ENCODE measurements at regions not wholly inside any gene's neighbourhood (a gene's known extent, or its start where the extent isn't known, plus 50 kb on each side); places are given as distances from the start of the nearest gene placed in this dataset.
A peak's percentile ranks its signal among the peaks of the same experiment; 100 is the strongest.

GRCh38 chr7:69199661-69200060, 398.6 kb upstream of the AUTS2 start:
- Histone ChIP-seq H3K79me2 (ENCODE audit: insufficient read depth) (no peaks in the 10 kb centered on the region), H3K9ac (no peak overlapping the region), H2AFZ (no peak overlapping the region), H3K9me3 (ENCODE audit: low read depth) (no peaks in the 10 kb centered on the region), H3K36me3 (ENCODE audit: low read depth) (no peaks in the 10 kb centered on the region), H3K9me2 (ENCODE audit: insufficient read depth) (no peaks in the 10 kb centered on the region), H3K27ac (no peak overlapping the region), H4K20me1 (ENCODE audit: insufficient read depth) (no peaks in the 10 kb centered on the region), H3K27me3 (replicated peaks; ENCODE audit: insufficient read depth) (no peaks in the 10 kb centered on the region), H3K4me1 (ENCODE audit: insufficient read depth) (no peaks in the 10 kb centered on the region), H3F3A (ENCODE audit: insufficient read depth) (no peaks in the 10 kb centered on the region), H3K4me2 (ENCODE audit: unreplicated experiment) (no peak overlapping the region), H3K4me3 (no peak overlapping the region)
- in situ Hi-C loops (cut with MboI) = no loop called here
- no peak for TF ChIP-seq EZH2 (IDR thresholded peaks at IDR 0.05; ENCODE audit: insufficient read depth, poor library complexity, severe bottlenecking)
- TF ChIP-seq EZH2phosphoT487 (IDR thresholded peaks at IDR 0.05; ENCODE audit: insufficient read depth, low read depth) = no peak
- no peak for DNase-seq
- WGBS, 2 experiments (ENCODE audit: low coverage in 1 of 2, low lambda C conversion rate in 2 of 2, missing lambda C conversion rate in 2 of 2) = 25 to 35% methylated on average over 1 of the region's 1 CpG

- WGBS, 2 experiments (ENCODE audit: low coverage in 1 of 2, low lambda C conversion rate in 2 of 2, missing lambda C conversion rate in 2 of 2) = 3% methylated on average over 2 of the region's 2 CpGs
- in situ Hi-C loops (cut with MboI) = no loop called here
- Histone ChIP-seq H3K9ac (no peak overlapping the region), H3K4me1 (ENCODE audit: insufficient read depth) (no peaks in the 10 kb centered on the region), H3K79me2 (ENCODE audit: insufficient read depth) (no peaks in the 10 kb centered on the region), H3K36me3 (ENCODE audit: low read depth) (no peaks in the 10 kb centered on the region), H3K27ac (no peak overlapping the region), H3K9me2 (ENCODE audit: insufficient read depth) (no peaks in the 10 kb centered on the region), H4K20me1 (ENCODE audit: insufficient read depth) (no peaks in the 10 kb centered on the region), H3F3A (ENCODE audit: insufficient read depth) (no peaks in the 10 kb centered on the region), H2AFZ (no peak overlapping the region), H3K4me3 (no peak overlapping the region), H3K9me3 (ENCODE audit: low read depth) (no peaks in the 10 kb centered on the region), H3K4me2 (ENCODE audit: unreplicated experiment) (no peak overlapping the region), H3K27me3 (replicated peaks; ENCODE audit: insufficient read depth) (no peaks in the 10 kb centered on the region)
- DNase-seq = no peak
- TF ChIP-seq EZH2phosphoT487 (IDR thresholded peaks at IDR 0.05; ENCODE audit: insufficient read depth, low read depth) = no peak
Observed at GRCh38 chr7:69203871-69204270, 394.4 kb upstream of the AUTS2 start.

- DNase-seq = peak; percentile 20
- 22% methylated on average over 3 of the region's 3 CpGs for WGBS, 2 experiments (ENCODE audit: low coverage in 1 of 2, low lambda C conversion rate in 2 of 2, missing lambda C conversion rate in 2 of 2)
- in situ Hi-C loops (cut with MboI) = no loop called here
Observed at GRCh38 chr7:69204943-69205342, 393.3 kb upstream of the AUTS2 start.

GRCh38 chr7:69205581-69205980, 392.7 kb upstream of the AUTS2 start:
- Histone ChIP-seq H3K27ac (no peak overlapping the region), H3K9me3 (ENCODE audit: low read depth) (no peaks in the 10 kb centered on the region), H3K9me2 (ENCODE audit: insufficient read depth) (no peaks in the 10 kb centered on the region), H3K9ac (no peak overlapping the region), H3F3A (ENCODE audit: insufficient read depth) (no peaks in the 10 kb centered on the region), H3K4me3 (no peak overlapping the region), H3K27me3 (replicated peaks; ENCODE audit: insufficient read depth) (no peaks in the 10 kb centered on the region), H4K20me1 (ENCODE audit: insufficient read depth) (no peaks in the 10 kb centered on the region), H3K4me2 (ENCODE audit: unreplicated experiment) (no peak overlapping the region), H3K4me1 (ENCODE audit: insufficient read depth) (no peaks in the 10 kb centered on the region), H3K36me3 (ENCODE audit: low read depth) (no peaks in the 10 kb centered on the region), H3K79me2 (ENCODE audit: insufficient read depth) (no peaks in the 10 kb centered on the region), H2AFZ (no peak overlapping the region)
- TF ChIP-seq EZH2 (IDR thresholded peaks at IDR 0.05; ENCODE audit: insufficient read depth, poor library complexity, severe bottlenecking) (no peak), EZH2phosphoT487 (IDR thresholded peaks at IDR 0.05; ENCODE audit: insufficient read depth, low read depth) (no peak)
- in situ Hi-C loops (cut with MboI) = no loop called here
- no peak for DNase-seq

More at GRCh38 chr7:69204943-69205342, 393.3 kb upstream of the AUTS2 start:
- no peaks in the 10 kb centered on the region for H3F3A ChIP-seq (ENCODE audit: insufficient read depth)
- no peak overlapping the region for H2AFZ ChIP-seq
- no peak overlapping the region for H3K4me2 ChIP-seq (ENCODE audit: unreplicated experiment)
- no peaks in the 10 kb centered on the region for H3K9me3 ChIP-seq (ENCODE audit: low read depth)
- TF ChIP-seq EZH2 (IDR thresholded peaks at IDR 0.05; ENCODE audit: insufficient read depth, poor library complexity, severe bottlenecking) (no peak), EZH2phosphoT487 (IDR thresholded peaks at IDR 0.05; ENCODE audit: insufficient read depth, low read depth) (no peak)
- H3K4me1 ChIP-seq (ENCODE audit: insufficient read depth) = no peaks in the 10 kb centered on the region
- H3K79me2 ChIP-seq (ENCODE audit: insufficient read depth) = no peaks in the 10 kb centered on the region
- H3K36me3 ChIP-seq (ENCODE audit: low read depth) = no peaks in the 10 kb centered on the region
- no peak overlapping the region for H3K27ac ChIP-seq
- no peak overlapping the region for H3K4me3 ChIP-seq
- H3K27me3 ChIP-seq (replicated peaks; ENCODE audit: insufficient read depth) = no peaks in the 10 kb centered on the region
- no peak overlapping the region for H3K9ac ChIP-seq
- no peaks in the 10 kb centered on the region for H4K20me1 ChIP-seq (ENCODE audit: insufficient read depth)
- no peaks in the 10 kb centered on the region for H3K9me2 ChIP-seq (ENCODE audit: insufficient read depth)

- H3K9me3 ChIP-seq (ENCODE audit: low read depth) = no peaks in the 10 kb centered on the region
- WGBS, 2 experiments (ENCODE audit: low coverage in 1 of 2, low lambda C conversion rate in 2 of 2, missing lambda C conversion rate in 2 of 2) = 40 to 50% methylated on average over 6 of the region's 6 CpGs
- in situ Hi-C loops (cut with MboI) = no loop called here
- no peak overlapping the region for H2AFZ ChIP-seq
- H4K20me1 ChIP-seq (ENCODE audit: insufficient read depth) = no peaks in the 10 kb centered on the region
- H3F3A ChIP-seq (ENCODE audit: insufficient read depth) = no peaks in the 10 kb centered on the region
- no peak overlapping the region for H3K9ac ChIP-seq
- H3K4me2 ChIP-seq (ENCODE audit: unreplicated experiment) = no peak overlapping the region
- TF ChIP-seq EZH2 (IDR thresholded peaks at IDR 0.05; ENCODE audit: insufficient read depth, poor library complexity, severe bottlenecking) = no peak
- no peak for TF ChIP-seq EZH2phosphoT487 (IDR thresholded peaks at IDR 0.05; ENCODE audit: insufficient read depth, low read depth)
- H3K4me3 ChIP-seq = no peak overlapping the region
- H3K4me1 ChIP-seq (ENCODE audit: insufficient read depth) = no peaks in the 10 kb centered on the region
- H3K27ac ChIP-seq = no peak overlapping the region
- no peaks in the 10 kb centered on the region for H3K79me2 ChIP-seq (ENCODE audit: insufficient read depth)
- H3K36me3 ChIP-seq (ENCODE audit: low read depth) = no peaks in the 10 kb centered on the region
- DNase-seq = no peak
- no peaks in the 10 kb centered on the region for H3K27me3 ChIP-seq (replicated peaks; ENCODE audit: insufficient read depth)
- H3K9me2 ChIP-seq (ENCODE audit: insufficient read depth) = no peaks in the 10 kb centered on the region
Observed at GRCh38 chr7:69208276-69208675, 390.0 kb upstream of the AUTS2 start.

Data from GM23248 (cell line).